H1 (cell line): ENCODE measurements at regions not wholly inside any gene's neighbourhood (a gene's known extent, or its start where the extent isn't known, plus 50 kb on each side); places are given as distances from the start of the nearest gene placed in this dataset.

Source experiments
- CTCF ChIA-PET: fragments of 300-600 bp; sonication (Branson Sonifier 250); formaldehyde crosslinking; loops from one replicate; lab custom pipeline; 2021; ENCODE audit not compliant: partially characterized antibody; lab: Charles Lee
- POLR2A ChIA-PET: fragments of 300-600 bp; sonication (Branson Sonifier 250); formaldehyde crosslinking; loops from one replicate; lab custom pipeline; 2021; ENCODE audit warnings: inconsistent platforms; ENCODE audit not compliant: partially characterized antibody; lab: Charles Lee
- DNase-seq, 2 experiments: peaks; one replicate each; pipeline versions ENCODE4 v3.0.0 to v3.0.0-alpha.2; 2010 to 2022; ENCODE audit warnings: low spot score in 2 of 2, low read depth in 1 of 2, mixed read lengths in 1 of 2
- FAIRE-seq: peaks from 2 replicates; lab custom pipeline; 2011; peaks lifted over from hg19 to GRCh38; lab: Jason Lieb, UNC
- H2AFZ ChIP-seq: 2 replicates; pipeline ENCODE4 v1.8.1; 2012; ENCODE audit warnings: low read length, inconsistent platforms
- H2AK5ac ChIP-seq: 2 replicates; pipeline ENCODE4 v1.6.1; 2013; ENCODE audit warnings: low read depth, low read length
- H2BK120ac ChIP-seq: replicated peaks from 2 replicates; pipeline ENCODE3; 2013; ENCODE audit warnings: low read depth, low read length, inconsistent platforms
- H2BK12ac ChIP-seq: 2 replicates; pipeline ENCODE4 v1.6.1; 2013; ENCODE audit warnings: low read depth, low read length
- H2BK15ac ChIP-seq: 2 replicates; pipeline ENCODE4 v1.6.1; 2013; ENCODE audit warnings: low read length
- H2BK20ac ChIP-seq: 2 replicates; pipeline ENCODE4 v1.6.1; 2013; ENCODE audit warnings: low read length
- H2BK5ac ChIP-seq: 2 replicates; pipeline ENCODE4 v1.6.1; 2013; ENCODE audit warnings: low read depth, low read length
- H3K14ac ChIP-seq: 2 replicates; pipeline ENCODE4 v1.6.1; 2013; ENCODE audit warnings: inconsistent platforms; ENCODE audit not compliant: insufficient read length
- H3K18ac ChIP-seq: 2 replicates; pipeline ENCODE4 v1.6.1; 2013; ENCODE audit warnings: low read length; ENCODE audit errors: extremely low read depth
- H3K23ac ChIP-seq: 2 replicates; pipeline ENCODE4 v1.6.1; 2013; ENCODE audit warnings: inconsistent platforms; ENCODE audit not compliant: insufficient read length
- H3K23me2 ChIP-seq: 2 replicates; pipeline ENCODE4 v1.6.1; 2013; ENCODE audit warnings: low read depth, low read length
- H3K27ac ChIP-seq: 2 replicates; pipeline ENCODE4 v1.6.1; 2011; ENCODE audit warnings: low read depth, low read length, inconsistent platforms
- H3K27me3 ChIP-seq, 4 experiments: replicated peaks in 1 of 4; 1 replicate in 1 of 4; 2 replicates in 3 of 4; pipeline versions ENCODE4 v1.6.1 to v1.8.1; 2011 to 2013; ENCODE audit warnings: low read length in 3 of 4, mild to moderate bottlenecking in 3 of 4, inconsistent platforms in 2 of 4, mixed read lengths in 2 of 4, moderate library complexity in 1 of 4; ENCODE audit not compliant: control insufficient read depth in 3 of 4, insufficient read depth in 3 of 4; ENCODE audit errors: extremely low read depth in 1 of 4
- H3K36me3 ChIP-seq, 4 experiments: 2 replicates each; pipeline versions ENCODE4 v1.6.1 to v1.8.1; 2011 to 2013; ENCODE audit warnings: mild to moderate bottlenecking in 4 of 4, low read length in 3 of 4, moderate library complexity in 2 of 4, control low read depth in 1 of 4, inconsistent platforms in 1 of 4; ENCODE audit not compliant: insufficient read depth in 4 of 4, control insufficient read depth in 2 of 4
- H3K4ac ChIP-seq: replicated peaks from 2 replicates; pipeline ENCODE3; 2013; ENCODE audit warnings: low read length, low read depth, mixed read lengths, inconsistent platforms; ENCODE audit not compliant: insufficient read length
- H3K4me1 ChIP-seq, 4 experiments: replicated peaks in 1 of 4; 1 replicate in 1 of 4; 2 replicates in 3 of 4; pipeline versions ENCODE4 v1.6.1 to v1.8.1; 2011 to 2013; ENCODE audit warnings: low read length in 3 of 4, inconsistent platforms in 2 of 4, mixed read lengths in 1 of 4; ENCODE audit not compliant: insufficient read depth in 4 of 4, control insufficient read depth in 3 of 4
- H3K4me2 ChIP-seq, 2 experiments: 2 replicates each; pipeline versions ENCODE4 v1.6.1 to v1.8.1; 2011 to 2013; ENCODE audit warnings: low read depth in 2 of 2, low read length in 2 of 2, control low read depth in 1 of 2, inconsistent platforms in 1 of 2, mild to moderate bottlenecking in 1 of 2; ENCODE audit not compliant: insufficient read depth in 1 of 2
- H3K4me3 ChIP-seq, 4 experiments: fragments of 200-600, 300-600 bp in 1 of 4; sonication (generic), shearing (Covaris generic), sonication (Bioruptor Twin) in 1 of 4; 2 replicates each; pipeline versions ENCODE4 v1.5.1 to v1.8.1; 2011 to 2016; ENCODE audit warnings: low read length in 4 of 4, low read depth in 3 of 4, control low read depth in 2 of 4, inconsistent platforms in 2 of 4, mild to moderate bottlenecking in 2 of 4, mixed read lengths in 1 of 4, moderate library complexity in 1 of 4; ENCODE audit not compliant: insufficient read depth in 2 of 4; ENCODE audit errors: extremely low read depth in 1 of 4
- H3K56ac ChIP-seq: replicated peaks from 2 replicates; pipeline ENCODE3; 2013; ENCODE audit warnings: low read depth, mild to moderate bottlenecking, mixed read lengths, low read length, inconsistent platforms; ENCODE audit not compliant: insufficient read length
- H3K79me1 ChIP-seq: 2 replicates; pipeline ENCODE4 v1.6.1; 2013; ENCODE audit warnings: low read depth, low read length, control low read depth
- H3K79me2 ChIP-seq, 2 experiments: 2 replicates each; pipeline versions ENCODE4 v1.6.1 to v1.8.1; 2012 to 2013; ENCODE audit warnings: low read length in 2 of 2, mild to moderate bottlenecking in 2 of 2, inconsistent platforms in 1 of 2; ENCODE audit not compliant: insufficient read depth in 2 of 2, control insufficient read depth in 1 of 2
- H3K9ac ChIP-seq, 4 experiments: replicated peaks in 1 of 4; 1 replicate in 1 of 4; 2 replicates in 3 of 4; pipeline versions ENCODE4 v1.6.1 to v1.8.1; 2011 to 2013; ENCODE audit warnings: low read depth in 3 of 4, low read length in 3 of 4, control low read depth in 2 of 4, mild to moderate bottlenecking in 2 of 4, moderate library complexity in 2 of 4, inconsistent platforms in 1 of 4; ENCODE audit errors: extremely low read depth in 1 of 4
- H3K9me3 ChIP-seq, 2 experiments: 2 replicates each; pipeline versions ENCODE4 v1.6.1 to v1.8.1; 2012 to 2013; ENCODE audit warnings: mild to moderate bottlenecking in 2 of 2, moderate library complexity in 2 of 2, control low read depth in 1 of 2, inconsistent platforms in 1 of 2, low read depth in 1 of 2, low read length in 1 of 2, mixed read lengths in 1 of 2; ENCODE audit not compliant: insufficient read depth in 2 of 2
- H4K20me1 ChIP-seq, 2 experiments: replicated peaks in 1 of 2; 2 replicates each; pipeline versions ENCODE3 to v1.8.1; 2011 to 2013; ENCODE audit warnings: inconsistent platforms in 2 of 2, low read length in 2 of 2, mild to moderate bottlenecking in 1 of 2; ENCODE audit not compliant: insufficient read depth in 2 of 2, control insufficient read depth in 1 of 2
- H4K5ac ChIP-seq: 2 replicates; pipeline ENCODE4 v1.6.1; 2013; ENCODE audit warnings: low read length, low read depth, mixed read lengths, inconsistent platforms; ENCODE audit not compliant: insufficient read length
- H4K8ac ChIP-seq: 2 replicates; pipeline ENCODE4 v1.8.0; 2013; ENCODE audit warnings: mild to moderate bottlenecking, moderate library complexity, low read length, inconsistent platforms; ENCODE audit not compliant: insufficient read depth; ENCODE audit errors: extremely low read depth
- H4K91ac ChIP-seq: replicated peaks from 2 replicates; pipeline ENCODE3; 2013; ENCODE audit warnings: low read length, mixed read lengths, inconsistent platforms; ENCODE audit not compliant: insufficient read length
- CEBPB ChIP-seq: IDR thresholded peaks from 2 replicates; pipeline ENCODE4 v1.6.1; 2012; ENCODE audit warnings: low read depth, low read length
- GTF2F1 ChIP-seq: IDR thresholded peaks from 2 replicates; pipeline ENCODE4 v1.6.1; 2012; ENCODE audit warnings: low read depth, low read length, improper control_type of control experiment, borderline replicate concordance
- SIRT6 ChIP-seq: IDR thresholded peaks from one replicate; pipeline ENCODE4 v1.7.1; 2012; ENCODE audit warnings: low read length, inconsistent platforms
- WGBS, 2 experiments: shearing (Covaris generic) in 1 of 2; methylation state at CpG; one replicate each; pipeline versions ENCODE4 v1.1.6 to v1.1.7; 2013 to 2015; ENCODE audit warnings: low lambda C conversion rate in 2 of 2, mixed read lengths in 2 of 2, inconsistent platforms in 1 of 2, low coverage in 1 of 2, missing lambda C conversion rate in 1 of 2; ENCODE audit not compliant: insufficient replicate concordance in 2 of 2, insufficient coverage in 1 of 2, insufficient read length in 1 of 2; ENCODE audit errors: extremely low coverage in 1 of 2, missing lambda C conversion rate in 1 of 2; 5-methylcytosine and 5-hydroxymethylcytosine counted together

DNA sequence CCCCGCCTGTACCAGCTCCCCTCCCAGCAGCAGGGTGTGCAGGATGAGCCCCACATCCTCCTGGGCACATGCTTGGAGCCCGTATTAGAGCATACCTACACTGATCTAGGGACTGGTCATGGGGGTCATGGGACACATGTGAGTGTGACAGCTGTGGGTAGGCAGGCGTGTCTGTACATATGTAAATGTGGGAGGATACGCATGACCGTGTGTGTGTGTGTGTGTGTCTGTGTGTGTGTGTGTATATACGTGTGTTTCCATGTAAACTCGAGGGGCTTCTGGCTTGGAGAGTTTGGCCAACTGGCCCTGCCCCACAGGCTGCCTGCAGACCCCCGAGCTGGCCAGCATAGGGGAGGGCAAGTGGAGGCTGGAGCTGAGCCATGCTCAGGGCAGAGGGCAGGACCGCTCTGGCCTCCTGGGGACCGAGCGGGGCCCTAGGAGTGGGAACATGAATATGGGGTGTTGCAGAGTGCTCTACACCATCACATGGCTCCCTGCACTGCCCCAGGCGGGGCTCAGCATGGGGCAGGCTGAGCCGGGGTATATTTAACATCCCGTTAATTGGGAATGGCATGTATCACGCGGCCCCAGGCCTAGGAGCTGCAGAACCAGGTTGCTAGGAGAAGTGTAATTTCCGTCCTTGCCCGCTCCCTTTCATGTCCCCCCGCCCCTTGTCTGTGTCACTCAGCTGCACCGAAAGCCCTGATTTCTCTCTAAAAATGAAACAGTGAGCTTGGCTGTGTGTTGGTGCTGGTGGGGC, 152.7 kb upstream of the PCBD1 start:
- Histone ChIP-seq H2BK15ac (no peak overlapping the region), H4K91ac (no peak overlapping the region), H3K79me2 (no peaks in the 10 kb centered on the region), H3K56ac (no peak overlapping the region), H3K23me2 (no peaks in the 10 kb centered on the region), H3K9ac (no peak overlapping the region), H3K79me1 (no peaks in the 10 kb centered on the region), H4K8ac (no peak overlapping the region; the same call in 1 of the 2 replicates), H2AFZ (no peak overlapping the region), H3K4me2 (no peak overlapping the region), H2BK120ac (no peak overlapping the region), H2BK20ac (no peak overlapping the region), H3K14ac (no peak overlapping the region), H4K5ac (no peak overlapping the region), H3K27me3 (no peaks in the 10 kb centered on the region), H2BK12ac (no peak overlapping the region; the same call in 1 of the 2 replicates), H2AK5ac (no peak overlapping the region), H3K18ac (no peak overlapping the region), H4K20me1 (no peaks in the 10 kb centered on the region), H3K27ac (no peak overlapping the region), H3K23ac (no peak overlapping the region), H3K36me3 (no peaks in the 10 kb centered on the region), H3K4me1 (peaks cover 0 to 3% (median 0%) of the 10 kb centered on the region in 4 experiments; a peak in 1 of 7 replicates), H2BK5ac (no peak overlapping the region), H3K9me3 (no peaks in the 10 kb centered on the region), H3K4ac (no peak overlapping the region), H3K4me3 (no peak overlapping the region)
- POLR2A ChIA-PET, result no interaction called here
- TF ChIP-seq CEBPB (no peak), SIRT6 (no peak), GTF2F1 (no peak)
- 89% methylated on average over 20 of the region's 20 CpGs; no CpG with 5 or more reads in 1 of the 2 experiments for WGBS, 2 experiments
- DNase-seq (no peak), FAIRE-seq (no peak)
- CTCF ChIA-PET, result interaction anchor here (0.6 to 3.0 kb wide), 8 partner anchors 9 to 244 kb away, joined by 3 to 24 read pairs (median 4); no protein-coding TSS in a partner anchor
